Activated T-helper 9 cell treated with anti-CD3 and anti-CD28 coated beads, Interleukin-2, amount 50 U/mL, for 16 hours (primary cell): ENCODE measurements at regions not wholly inside any gene's neighbourhood (a gene's known extent, or its start where the extent isn't known, plus 50 kb on each side); places are given as distances from the start of the nearest gene placed in this dataset.

Experiments used
- DNase-seq: peaks from one replicate; pipeline ENCODE4 v3.0.0-alpha.2; 2020; ENCODE audit warnings: low read depth

- no peak for DNase-seq
Measured at GRCh38 chr6:139500977-139501376, 126.5 kb upstream of the CITED2 start.

GRCh38 chr6:139498715-139499114, 124.3 kb upstream of the CITED2 start:
- no peak for DNase-seq

DNA sequence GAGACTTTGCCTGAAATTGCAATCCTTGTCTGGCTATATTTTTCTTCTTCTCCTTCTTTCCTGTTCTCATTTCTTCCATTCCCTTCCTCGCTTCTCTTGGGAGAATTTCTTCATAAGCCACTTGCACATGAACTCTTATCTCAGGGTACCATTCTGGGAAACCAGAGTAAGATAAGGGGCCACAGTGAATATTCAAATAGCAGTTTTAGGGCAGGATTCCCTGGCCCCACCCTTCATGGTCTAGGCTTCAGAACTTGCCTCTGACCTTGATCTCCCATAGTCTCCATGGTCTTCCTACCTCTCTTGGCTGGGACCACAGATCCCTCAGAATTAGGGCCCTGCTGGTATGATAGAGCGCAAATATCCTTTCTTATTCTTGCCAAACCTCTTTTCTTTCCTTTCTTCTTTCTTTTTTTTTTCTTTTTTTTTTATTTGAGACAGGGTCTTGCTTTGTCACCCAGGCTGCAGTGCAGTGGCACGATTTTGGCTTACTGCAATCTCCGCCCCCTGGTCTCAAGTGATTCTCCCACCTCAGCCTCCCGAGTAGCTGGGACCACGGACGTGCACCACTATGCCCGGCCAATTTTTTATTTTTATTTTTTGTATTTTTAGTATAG, 123.0 kb upstream of the CITED2 start:
- no peak for DNase-seq

GRCh38 chr6:139496654-139497344, 122.4 kb upstream of the CITED2 start:
- no peak for DNase-seq

DNA sequence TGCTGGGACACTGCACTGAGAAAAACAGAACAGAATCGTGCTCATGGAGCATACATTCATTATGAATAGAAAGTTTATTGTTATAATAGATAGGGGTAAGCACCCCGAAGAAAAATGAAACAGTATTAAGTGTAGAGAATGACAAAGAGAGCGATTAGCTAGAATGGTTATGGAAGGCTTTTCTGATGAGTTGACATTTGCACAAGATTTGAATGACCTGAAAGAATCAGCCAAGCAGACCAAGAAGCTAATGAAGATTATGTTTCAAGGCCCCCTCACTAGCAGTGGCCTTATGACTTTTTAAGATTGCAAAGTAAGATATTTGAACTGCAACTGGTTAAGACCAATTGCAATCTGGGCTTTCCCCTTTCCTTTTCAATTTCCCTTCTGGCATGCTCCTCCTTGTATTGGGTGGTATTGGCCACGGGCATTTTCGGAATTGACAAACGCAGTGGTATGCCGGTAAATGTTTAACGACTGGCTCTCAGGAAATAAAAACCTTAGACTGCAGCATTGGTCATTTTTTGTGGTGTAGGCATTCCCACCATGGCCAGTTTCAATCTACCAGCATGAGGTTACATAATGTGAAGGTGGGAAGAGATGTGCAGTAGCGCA, 120.0 kb upstream of the CITED2 start:
- no peak for DNase-seq

GRCh38 chr6:139490482-139490881, 116.0 kb upstream of the CITED2 start:
- DNase-seq = no peak

- DNase-seq = no peak
Measured at GRCh38 chr6:139486476-139486799, 112.0 kb upstream of the CITED2 start.

- DNase-seq = no peak
Measured at GRCh38 chr6:139485742-139486475, 111.5 kb upstream of the CITED2 start.

- no peak for DNase-seq
Measured at GRCh38 chr6:139485185-139485584, 110.7 kb upstream of the CITED2 start.

GRCh38 chr6:139483079-139483478, 108.6 kb upstream of the CITED2 start:
- no peak for DNase-seq

- no peak for DNase-seq
Measured at GRCh38 chr6:139482287-139482686, 107.8 kb upstream of the CITED2 start.

GRCh38 chr6:139480356-139481165, 106.1 kb upstream of the CITED2 start:
- DNase-seq = no peak

DNA sequence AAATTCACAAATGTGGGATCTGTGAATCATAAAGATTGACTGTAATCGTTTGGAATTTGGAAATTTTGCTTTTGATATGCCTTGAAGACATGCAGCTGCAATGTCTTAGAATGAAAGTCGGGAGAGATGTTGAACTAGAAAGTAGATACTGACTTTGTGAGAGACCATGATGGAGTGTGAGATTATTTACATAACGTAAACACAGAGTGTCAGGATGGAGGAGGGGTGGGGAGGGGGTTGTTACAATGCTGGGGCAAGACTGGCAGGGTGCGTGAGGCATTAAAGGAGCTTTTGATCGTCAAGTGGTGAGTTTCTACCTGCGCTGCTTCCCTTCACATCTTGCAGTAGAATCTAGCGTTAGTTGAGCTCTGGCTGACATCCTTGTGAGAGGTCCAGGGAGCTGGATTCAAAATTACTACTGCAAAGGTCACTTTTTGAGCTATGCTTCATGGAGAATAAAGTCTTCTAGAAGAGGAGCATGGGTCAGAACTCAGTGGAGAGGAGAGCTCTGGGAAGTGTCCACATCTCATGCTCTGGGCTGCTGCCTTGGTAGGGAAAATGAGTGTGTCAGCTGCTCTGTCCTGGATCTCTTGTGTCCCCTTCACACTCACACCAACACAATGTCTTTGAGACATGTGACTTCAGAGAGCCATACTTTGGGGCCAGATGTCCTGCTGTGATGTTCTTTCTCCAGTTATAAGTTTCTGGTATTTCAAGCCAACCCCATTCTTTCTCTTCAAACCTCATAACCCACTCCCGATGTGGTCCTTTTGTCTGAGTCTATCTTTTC, 105.2 kb upstream of the CITED2 start:
- no peak for DNase-seq

GRCh38 chr6:139475646-139476045, 101.2 kb upstream of the CITED2 start:
- no peak for DNase-seq

GRCh38 chr6:139475241-139475640, 100.8 kb upstream of the CITED2 start:
- DNase-seq = no peak

DNA sequence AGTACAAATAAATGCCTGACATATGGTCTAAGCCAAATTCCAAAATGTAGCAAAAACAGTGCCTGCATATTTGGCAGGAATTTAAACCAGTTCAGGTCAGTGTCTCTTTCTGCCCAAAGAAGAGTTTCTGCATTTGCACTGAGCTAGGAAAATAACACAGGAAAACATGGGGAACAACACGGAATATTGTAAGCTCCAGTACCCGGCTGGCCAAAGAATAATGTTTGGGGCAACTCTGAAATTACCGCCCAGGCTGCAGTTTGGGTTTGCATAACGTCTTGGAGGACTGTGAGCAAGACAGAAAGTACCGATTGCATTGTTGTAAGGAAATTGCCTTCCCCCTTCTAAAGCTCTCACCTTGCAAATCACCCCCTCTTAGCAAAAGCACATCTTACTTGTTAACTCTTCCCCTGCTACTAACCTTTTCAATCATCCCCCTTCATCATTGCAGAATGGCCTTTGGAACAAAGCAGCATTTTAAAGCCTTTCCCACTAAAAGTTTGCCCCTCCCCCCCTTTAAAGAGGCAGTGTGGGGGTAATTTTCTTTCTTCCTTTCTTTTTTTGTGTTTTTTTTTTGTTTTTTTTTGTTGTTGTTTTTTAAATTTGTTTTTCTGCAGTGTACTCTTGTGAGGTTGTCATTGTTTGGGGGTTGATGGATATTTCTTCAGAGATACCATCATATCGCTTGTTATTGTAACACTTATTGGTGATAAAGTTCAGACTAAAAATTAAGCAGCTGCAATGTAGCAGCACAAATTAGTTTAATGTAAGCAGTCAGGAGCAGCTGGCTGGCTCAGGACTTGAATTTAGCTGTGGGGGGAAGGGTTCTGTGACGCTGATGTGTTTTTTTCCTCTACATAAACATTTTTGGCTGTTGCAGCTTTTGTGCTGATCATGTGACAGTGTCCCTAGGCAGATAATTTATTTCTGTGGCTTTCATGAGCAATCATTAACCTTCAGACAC, 100.0 kb upstream of the CITED2 start:
- no peak for DNase-seq

GRCh38 chr6:139473731-139474130, 99.3 kb upstream of the CITED2 start:
- no peak for DNase-seq

DNA sequence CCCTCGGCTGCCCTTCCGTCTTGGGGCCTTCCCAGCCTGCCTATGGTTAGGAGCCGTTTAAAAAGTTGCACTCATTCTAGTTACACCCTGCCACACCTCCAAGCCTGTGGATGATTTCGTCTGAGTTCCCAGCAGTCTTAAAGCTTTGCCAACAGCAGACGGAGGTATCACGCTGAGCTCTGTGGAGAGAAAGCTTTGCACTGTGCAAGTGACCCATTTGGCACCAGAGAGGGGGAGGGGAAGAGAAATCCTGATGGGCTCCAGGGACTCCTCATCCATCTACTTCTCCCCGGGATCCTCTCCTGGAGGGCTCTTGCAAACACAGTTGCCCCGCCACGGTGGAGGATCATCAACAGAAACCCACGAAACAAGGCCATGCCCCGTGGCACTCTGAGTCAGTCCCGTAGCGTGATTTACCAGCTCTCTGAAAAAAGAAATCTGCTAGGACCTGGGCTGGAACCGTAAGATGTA, 98.8 kb upstream of the CITED2 start:
- DNase-seq = no peak

GRCh38 chr6:139472351-139473015, 98.0 kb upstream of the CITED2 start:
- no peak for DNase-seq
